GM12865 (cell line): ENCODE measurements at regions not wholly inside any gene's neighbourhood (a gene's known extent, or its start where the extent isn't known, plus 50 kb on each side); places are given as distances from the start of the nearest gene placed in this dataset.

Source experiments
- DNase-seq: peaks from one replicate; pipeline ENCODE4 v3.0.0; 2010; ENCODE audit warnings: low read depth
- H3K4me3 ChIP-seq: 2 replicates; pipeline ENCODE4 v1.5.1; 2011; ENCODE audit warnings: mild to moderate bottlenecking, low read depth, low read length, control low read depth
- CTCF ChIP-seq: IDR thresholded peaks from 2 replicates; pipeline ENCODE4 v1.5.1; 2011; ENCODE audit warnings: low read length, control low read depth, low read depth, inconsistent platforms; ENCODE audit not compliant: insufficient read depth; ENCODE audit errors: missing control alignments

GRCh38 chr14:101001311-101002069 is 98.0 kb upstream of the RTL1 start:
- H3K4me3 ChIP-seq: no peak overlapping the region
- TF ChIP-seq CTCF: no peak
- DNase-seq: no peak

GRCh38 chr14:101002738-101003137 is 99.2 kb upstream of the RTL1 start:
- no peak overlapping the region for H3K4me3 ChIP-seq
- TF ChIP-seq CTCF: no peak
- DNase-seq: no peak

GRCh38 chr14:101004176-101004575 is 100.7 kb upstream of the RTL1 start:
- no peak for DNase-seq
- no peak for TF ChIP-seq CTCF
- H3K4me3 ChIP-seq: no peak overlapping the region

DNA sequence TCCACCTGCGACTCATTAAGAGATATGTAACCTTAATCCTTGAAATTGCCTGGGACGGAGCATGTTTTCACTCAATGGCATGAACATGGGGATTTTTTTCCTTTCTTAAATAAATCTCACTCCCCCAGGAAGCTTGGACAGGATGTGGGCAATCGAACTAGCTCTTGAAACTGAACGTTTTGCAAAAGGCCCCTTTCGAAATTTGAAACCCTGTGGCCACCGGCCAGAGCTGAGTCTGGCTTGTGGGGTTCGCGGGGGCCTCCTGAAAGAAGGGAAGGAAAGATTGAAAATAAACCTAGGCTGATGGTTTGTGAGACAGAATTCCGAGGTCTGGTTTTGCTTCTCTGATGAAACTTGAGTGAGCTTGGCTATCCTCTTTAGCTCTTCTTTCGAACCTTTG is 101.4 kb upstream of the RTL1 start:
- no peak for TF ChIP-seq CTCF
- H3K4me3 ChIP-seq: no peak overlapping the region
- DNase-seq: peak; percentile 18

- TF ChIP-seq CTCF: no peak
- H3K4me3 ChIP-seq: no peak overlapping the region
Measured at GRCh38 chr14:101005447-101005846, 101.9 kb upstream of the RTL1 start.

DNA sequence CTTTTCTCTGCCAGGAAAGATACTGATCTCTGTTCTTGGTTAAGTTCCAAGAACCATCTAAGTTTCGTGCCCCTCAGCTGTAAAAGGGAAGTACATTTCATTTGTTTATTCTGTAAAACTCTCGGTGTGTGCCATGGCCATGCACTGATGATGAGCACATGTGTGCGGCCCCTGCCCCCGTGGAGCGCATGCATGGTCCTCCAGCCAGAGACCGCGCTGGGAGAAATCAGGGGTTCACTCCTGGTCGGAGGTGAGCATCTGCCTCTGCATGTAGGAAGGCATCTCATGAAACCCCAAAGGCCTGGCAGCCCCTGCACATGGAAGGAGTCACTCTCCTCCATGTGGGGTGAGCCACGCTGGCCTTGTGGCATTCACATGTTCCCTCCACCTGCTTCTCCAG is 102.5 kb upstream of the RTL1 start:
- DNase-seq: no peak

More at GRCh38 chr14:101005447-101005846, 101.9 kb upstream of the RTL1 start:
- no peak for DNase-seq

More for the DNA sequence above, 102.5 kb upstream of the RTL1 start:
- no peak overlapping the region for H3K4me3 ChIP-seq
- TF ChIP-seq CTCF: no peak
